GM12892 (cell line): ENCODE measurements at regions not wholly inside any gene's neighbourhood (a gene's known extent, or its start where the extent isn't known, plus 50 kb on each side); places are given as distances from the start of the nearest gene placed in this dataset.

ENCODE experiments used
- POLR2A ChIP-seq: IDR thresholded peaks from 2 replicates; pipeline ENCODE4 v1.6.1; 2011; ENCODE audit warnings: low read depth, low read length, control low read depth
- TAF1 ChIP-seq: IDR thresholded peaks from 2 replicates; pipeline ENCODE4 v1.6.1; 2011; ENCODE audit warnings: low read depth, mild to moderate bottlenecking, control low read depth, low read length, borderline replicate concordance

DNA sequence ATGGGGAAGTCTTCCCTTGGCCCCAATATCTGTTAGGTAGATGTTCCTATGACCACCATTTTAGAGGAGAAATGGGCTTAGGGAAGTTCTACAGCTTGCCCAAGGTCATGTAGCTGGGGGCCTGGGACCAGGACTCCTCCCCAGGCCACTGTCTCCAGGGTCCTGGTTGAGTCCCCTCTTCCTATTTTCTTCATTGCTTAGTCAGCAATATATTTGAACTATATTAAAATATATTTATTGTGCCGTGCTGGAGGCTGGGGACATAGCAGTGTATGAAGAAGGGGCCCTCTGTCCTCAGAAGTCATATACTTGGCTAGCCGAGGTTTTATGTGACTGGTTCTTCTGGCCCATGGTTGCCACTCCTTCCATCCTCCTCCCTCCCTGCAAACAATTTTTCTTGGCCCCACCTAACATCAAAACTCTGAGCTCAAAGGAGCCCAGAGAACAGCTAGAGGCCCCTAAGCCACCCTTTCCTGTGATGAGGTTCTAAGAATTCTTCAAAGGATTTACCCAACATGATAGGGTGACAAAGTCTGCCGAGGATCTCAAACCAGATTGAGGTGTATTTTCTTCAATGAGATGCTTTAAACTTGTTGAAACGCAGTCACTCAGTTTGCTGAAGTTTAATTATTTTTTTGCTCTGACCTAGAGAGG is 121.2 kb upstream of the RASGRP1 start:
- TF ChIP-seq POLR2A (no peak), TAF1 (no peak)
